ENCODE measurements at regions not wholly inside any gene's neighbourhood (a gene's known extent, or its start where the extent isn't known, plus 50 kb on each side); places are given as distances from the start of the nearest gene placed in this dataset.
A peak's percentile ranks its signal among the peaks of the same experiment; 100 is the strongest.

- in situ Hi-C loops (cut with MboI; ENCODE audit: low pct_unique_long_range_greater_than_20kb, low sequenced_read_pairs, unreplicated experiment), result no loop called here
- DNase-seq (ENCODE audit: low spot score), result no peak
- TF ChIP-seq CTCF (IDR thresholded peaks at IDR 0.05; ENCODE audit: extremely low read depth, insufficient read depth, missing control alignments), result no peak
These were observed 52.5 kb upstream of the C11orf58 start for GRCh38 chr11:16685914-16686313.

- in situ Hi-C loops (cut with MboI; ENCODE audit: low pct_unique_long_range_greater_than_20kb, low sequenced_read_pairs, unreplicated experiment), result no loop called here
- no peak for DNase-seq (ENCODE audit: low spot score)
- TF ChIP-seq CTCF (IDR thresholded peaks at IDR 0.05; ENCODE audit: extremely low read depth, insufficient read depth, missing control alignments), result no peak
These were observed 59.9 kb upstream of the C11orf58 start for GRCh38 chr11:16678466-16679116.

- in situ Hi-C loops (cut with MboI; ENCODE audit: low pct_unique_long_range_greater_than_20kb, low sequenced_read_pairs, unreplicated experiment), result no loop called here
- DNase-seq (ENCODE audit: low spot score), result no peak
- no peak for TF ChIP-seq CTCF (IDR thresholded peaks at IDR 0.05; ENCODE audit: extremely low read depth, insufficient read depth, missing control alignments)
These were observed 68.5 kb upstream of the C11orf58 start for GRCh38 chr11:16669799-16670415.

- in situ Hi-C loops (cut with MboI; ENCODE audit: low pct_unique_long_range_greater_than_20kb, low sequenced_read_pairs, unreplicated experiment), result no loop called here
- DNase-seq (ENCODE audit: low spot score), result no peak
- TF ChIP-seq CTCF (IDR thresholded peaks at IDR 0.05; ENCODE audit: extremely low read depth, insufficient read depth, missing control alignments), result peak; percentile 61
These were observed 105.9 kb upstream of the C11orf58 start for GRCh38 chr11:16632295-16633200.

GRCh38 chr11:16630651-16631050 is 107.8 kb upstream of the C11orf58 start:
- no peak for DNase-seq (ENCODE audit: low spot score)
- no peak for TF ChIP-seq CTCF (IDR thresholded peaks at IDR 0.05; ENCODE audit: extremely low read depth, insufficient read depth, missing control alignments)
- in situ Hi-C loops (cut with MboI; ENCODE audit: low pct_unique_long_range_greater_than_20kb, low sequenced_read_pairs, unreplicated experiment), result no loop called here

- DNase-seq (ENCODE audit: low spot score), result no peak
- no peak for TF ChIP-seq CTCF (IDR thresholded peaks at IDR 0.05; ENCODE audit: extremely low read depth, insufficient read depth, missing control alignments)
- in situ Hi-C loops (cut with MboI; ENCODE audit: low pct_unique_long_range_greater_than_20kb, low sequenced_read_pairs, unreplicated experiment), result no loop called here
These were observed 120.0 kb upstream of the C11orf58 start for GRCh38 chr11:16618431-16618830.

Measured in GM13977 (cell line).